ENCODE measurements at regions not wholly inside any gene's neighbourhood (a gene's known extent, or its start where the extent isn't known, plus 50 kb on each side); places are given as distances from the start of the nearest gene placed in this dataset.

DNA sequence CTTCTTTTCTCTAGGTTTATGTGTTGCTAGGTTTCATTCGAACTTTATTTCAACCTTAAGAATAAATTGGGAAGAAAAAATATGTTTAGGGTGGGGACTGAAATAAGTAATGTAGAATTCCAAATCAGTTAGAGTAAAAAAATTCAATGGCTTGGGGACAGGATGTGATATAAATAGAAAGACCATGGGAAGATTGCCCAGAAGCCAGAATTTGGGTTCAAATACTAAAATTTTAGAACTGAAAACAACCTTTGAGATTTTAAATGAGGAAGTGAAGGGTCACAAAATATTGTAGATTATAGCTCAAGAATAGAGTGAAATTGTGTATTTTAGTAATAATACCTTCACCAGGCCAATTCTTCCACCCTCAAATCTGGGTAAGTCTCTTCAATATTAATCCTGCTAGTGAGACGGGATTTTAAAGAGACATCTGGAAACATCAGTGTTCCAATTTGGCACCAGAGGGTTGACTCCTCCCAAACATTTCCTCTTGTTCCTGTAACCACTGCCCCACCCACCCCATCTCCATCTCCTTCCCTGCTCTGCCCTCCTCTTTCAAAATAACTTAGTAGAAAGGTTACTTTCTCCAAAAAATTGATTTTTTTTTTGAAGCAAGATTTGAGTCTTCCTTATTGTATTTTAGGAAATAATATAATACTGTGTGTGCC is 51.3 kb upstream of the FAM3C start:
- no peak for DNase-seq

DNA sequence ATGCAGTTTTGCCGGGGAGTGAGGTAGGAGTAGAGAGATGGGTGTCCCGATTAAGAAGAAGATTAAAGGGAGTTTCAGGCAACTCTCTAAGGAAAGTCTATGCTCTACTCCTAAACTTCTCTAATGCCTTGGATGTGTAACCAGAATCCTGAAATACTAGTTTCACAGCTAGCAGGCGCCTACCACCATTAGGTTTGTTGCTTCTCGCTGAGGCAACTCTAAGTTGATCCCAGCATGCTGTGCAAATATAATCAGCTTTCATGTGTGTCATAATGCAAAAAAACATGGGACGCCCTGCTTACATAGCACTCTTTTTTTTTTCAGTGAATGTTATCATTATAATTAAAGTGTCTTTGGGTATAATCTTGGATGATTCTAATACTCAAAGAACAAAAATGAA is 50.4 kb upstream of the FAM3C start:
- DNase-seq: no peak
